ENCODE measurements at regions not wholly inside any gene's neighbourhood (a gene's known extent, or its start where the extent isn't known, plus 50 kb on each side); places are given as distances from the start of the nearest gene placed in this dataset.
"Not testable (repeated sequence)": the region's sequence is repeated elsewhere in the genome, so short reads cannot be mapped to it uniquely, and the experiment has no call there.

DNA sequence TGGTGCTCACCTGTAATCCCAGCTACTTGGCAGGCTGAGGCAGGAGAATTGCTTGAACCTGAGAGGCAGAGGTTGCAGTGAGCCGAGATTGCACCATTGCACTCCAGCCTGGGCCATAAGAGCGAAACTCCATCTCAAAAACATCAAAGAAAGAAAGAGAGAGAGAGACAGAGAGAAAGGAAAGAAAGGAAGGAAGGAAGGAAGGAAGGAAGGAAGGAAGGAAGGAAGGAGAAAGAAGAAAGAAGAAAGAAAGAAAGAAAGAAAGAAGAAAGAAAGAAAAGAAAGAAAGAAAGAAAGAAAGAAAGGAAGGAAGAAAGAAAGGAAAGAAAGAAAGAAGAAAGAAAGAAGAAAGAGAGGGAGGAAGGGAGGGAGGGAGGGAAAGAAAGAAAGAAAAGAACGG is 69.4 kb upstream of the SLC25A33 start:
- DNase-seq, result not testable (repeated sequence)

DNA sequence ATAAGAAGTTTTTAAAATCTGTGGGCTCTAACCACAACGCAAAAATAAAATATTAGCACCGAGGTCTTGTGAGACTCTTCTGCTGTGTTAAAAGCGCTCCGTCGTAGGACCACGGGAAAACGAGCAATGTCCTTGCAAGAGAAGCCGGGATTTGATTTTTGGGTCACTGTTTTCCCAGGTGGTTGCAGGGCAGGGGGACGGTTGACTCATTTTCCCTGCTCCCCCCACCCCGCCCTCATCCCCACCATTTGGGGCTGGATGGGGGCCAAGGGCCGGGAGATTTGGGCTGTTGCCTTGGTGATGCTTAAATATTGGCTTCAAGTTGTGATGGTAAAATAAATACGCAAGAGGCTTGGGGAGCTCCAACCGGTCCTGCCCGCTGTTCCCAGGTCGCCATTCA is 67.6 kb upstream of the SLC25A33 start:
- no peak for DNase-seq

DNA sequence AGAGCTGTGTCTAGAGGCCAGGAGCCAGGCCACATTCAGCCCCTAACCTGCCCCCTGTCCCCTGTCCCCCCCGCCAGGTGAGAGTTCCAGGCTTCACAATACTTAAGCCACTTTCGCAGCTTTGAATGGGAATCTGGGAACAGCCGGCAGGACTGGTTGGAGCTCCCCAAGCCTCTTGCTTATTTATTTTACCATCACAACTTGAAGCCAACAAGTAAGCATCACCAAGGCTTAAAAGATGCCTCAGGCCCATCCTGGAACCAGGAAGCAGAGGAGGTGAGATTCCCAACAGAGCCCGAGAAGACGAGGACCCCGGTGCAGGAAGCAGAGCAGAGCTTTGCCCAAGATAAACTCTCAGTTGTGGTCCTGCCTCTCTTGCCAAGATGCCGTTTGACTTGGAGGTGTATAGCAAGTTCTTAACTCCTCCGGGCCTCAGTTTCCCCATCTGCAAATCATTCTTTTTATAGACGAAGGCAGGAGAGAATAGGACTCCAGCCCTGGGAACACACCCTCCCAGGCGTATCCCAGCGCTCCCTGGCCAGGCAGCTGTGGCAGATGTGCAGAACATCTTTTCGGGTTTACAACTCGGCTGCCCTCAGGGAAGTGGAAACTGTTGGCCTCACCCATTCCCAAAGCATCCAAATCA is 66.8 kb upstream of the SLC25A33 start:
- DNase-seq, result no peak

DNA sequence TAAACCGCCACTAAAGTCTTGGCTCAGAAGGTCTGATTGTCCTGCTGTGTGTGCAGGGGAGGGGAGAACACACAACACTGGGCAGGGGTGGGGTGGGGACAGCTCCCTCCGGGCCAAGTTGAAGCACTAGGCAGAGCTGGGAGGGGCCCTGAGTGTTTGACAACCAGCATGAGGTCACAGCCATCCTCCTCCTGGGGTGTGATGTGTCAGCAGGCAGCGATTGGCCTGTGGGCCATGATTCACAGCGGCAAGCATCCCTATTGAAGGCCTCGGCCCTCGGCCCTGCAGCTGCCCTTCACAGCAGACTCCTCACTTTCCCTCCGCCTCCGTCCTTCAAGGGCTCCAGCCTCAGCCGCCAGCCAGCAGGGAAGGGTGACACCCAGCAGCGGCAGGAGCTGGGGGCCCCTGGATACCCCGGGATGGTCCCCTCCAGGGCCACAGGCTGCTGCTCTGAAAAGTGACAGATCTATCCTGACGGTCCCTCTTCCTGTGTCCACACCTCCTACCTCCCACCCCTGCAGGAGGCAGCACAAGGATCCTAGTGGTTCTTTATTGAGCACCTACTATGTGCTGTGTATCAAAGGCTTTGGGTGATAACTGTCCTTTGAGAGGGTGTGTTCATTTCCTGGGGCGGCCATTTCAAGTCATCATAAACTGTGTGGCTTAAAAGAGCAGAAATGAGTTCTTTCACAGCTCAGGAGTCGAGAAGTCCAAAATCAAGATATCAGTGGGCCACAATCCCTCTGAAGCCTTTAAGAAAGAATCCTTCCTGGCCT is 66.0 kb upstream of the SLC25A33 start:
- DNase-seq, result peak; percentile 25

DNA sequence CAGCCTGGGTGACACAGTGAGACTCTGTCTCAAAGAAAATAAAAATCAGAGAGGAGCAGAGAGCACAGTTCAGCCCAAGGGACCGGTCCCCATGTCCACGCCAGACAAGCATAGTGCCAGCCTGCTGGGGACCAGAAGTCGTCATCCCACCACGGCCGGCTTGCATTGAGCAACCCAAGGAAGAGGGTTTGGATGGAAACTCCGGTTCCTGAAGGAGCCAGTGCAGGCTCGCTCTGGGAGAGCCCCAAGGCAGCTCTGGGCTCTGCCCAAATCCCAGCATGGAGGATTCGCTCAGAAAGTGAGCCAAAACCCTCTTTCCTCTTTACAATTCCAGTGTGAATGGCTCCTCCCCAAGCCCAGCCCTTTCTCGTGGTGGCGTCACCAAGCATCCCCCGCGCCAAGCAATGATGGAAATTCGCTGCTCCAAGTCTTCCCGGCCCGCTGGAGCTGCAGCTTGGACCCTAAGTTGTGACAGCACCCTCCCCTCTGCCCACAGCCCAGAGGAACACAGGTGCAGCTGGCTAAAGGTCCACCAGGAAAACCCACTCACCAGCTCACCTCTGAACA is 64.1 kb upstream of the SLC25A33 start:
- no peak for DNase-seq

DNA sequence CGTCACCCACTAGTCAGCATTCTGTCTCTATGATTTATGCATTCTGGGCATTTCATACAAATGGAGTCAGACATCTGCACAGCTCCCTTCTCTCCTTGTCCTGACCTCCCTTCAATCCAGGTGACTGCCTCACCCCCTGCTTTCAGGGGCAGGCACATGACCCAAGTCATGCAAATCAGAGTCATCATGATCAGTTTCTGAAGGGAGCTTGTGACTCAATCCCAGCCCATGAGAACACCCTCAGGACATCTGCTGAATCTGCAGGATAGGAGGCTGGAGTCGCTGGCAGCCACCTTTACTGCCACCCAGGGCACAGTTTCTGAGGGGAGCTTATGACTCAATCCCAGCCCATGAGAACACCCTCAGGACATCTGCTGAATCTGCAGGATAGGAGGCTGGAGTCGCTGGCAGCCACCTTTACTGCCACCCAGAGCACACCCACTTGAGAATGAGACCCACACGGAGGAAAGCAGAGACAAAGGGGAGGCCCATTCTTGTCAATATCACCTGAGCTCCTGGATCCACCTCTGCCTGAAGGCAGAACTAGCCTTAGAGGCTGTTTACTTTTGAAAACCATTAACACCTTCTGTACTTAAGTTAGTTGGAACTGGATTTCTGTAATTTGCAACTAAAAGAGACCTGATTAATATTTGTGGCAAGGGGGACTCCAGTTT is 62.3 kb upstream of the SLC25A33 start:
- peak; percentile 28 for DNase-seq

DNA sequence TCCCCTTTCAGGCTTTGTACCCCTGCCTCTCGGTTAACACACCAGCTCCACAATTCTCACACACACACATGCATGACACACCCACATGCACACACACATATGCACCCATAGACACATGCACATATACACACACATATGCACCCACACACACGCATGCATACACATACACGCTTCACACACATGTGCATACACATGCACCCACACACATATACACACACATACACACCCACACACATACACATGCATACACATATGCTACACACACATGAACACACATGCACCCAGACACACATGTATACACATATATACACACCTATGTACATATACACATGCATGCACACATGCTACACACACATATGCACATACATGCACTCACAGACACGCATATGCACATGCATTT is 61.7 kb upstream of the SLC25A33 start:
- DNase-seq, result no peak

DNA sequence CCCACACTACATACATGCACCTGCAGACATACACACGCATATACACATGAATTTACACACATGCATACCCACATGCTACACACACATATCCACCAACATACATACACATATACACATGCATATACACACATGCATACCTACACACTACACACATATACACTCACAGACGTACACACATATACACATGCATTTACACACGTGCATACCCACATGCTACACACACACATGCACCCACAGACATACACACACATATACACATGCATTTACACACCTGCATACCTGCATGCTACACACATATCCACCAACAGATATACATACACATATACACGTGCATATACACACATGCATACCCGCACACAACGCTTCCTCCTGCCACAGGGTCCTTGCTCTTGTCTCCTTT is 61.2 kb upstream of the SLC25A33 start:
- DNase-seq, result no peak

DNA sequence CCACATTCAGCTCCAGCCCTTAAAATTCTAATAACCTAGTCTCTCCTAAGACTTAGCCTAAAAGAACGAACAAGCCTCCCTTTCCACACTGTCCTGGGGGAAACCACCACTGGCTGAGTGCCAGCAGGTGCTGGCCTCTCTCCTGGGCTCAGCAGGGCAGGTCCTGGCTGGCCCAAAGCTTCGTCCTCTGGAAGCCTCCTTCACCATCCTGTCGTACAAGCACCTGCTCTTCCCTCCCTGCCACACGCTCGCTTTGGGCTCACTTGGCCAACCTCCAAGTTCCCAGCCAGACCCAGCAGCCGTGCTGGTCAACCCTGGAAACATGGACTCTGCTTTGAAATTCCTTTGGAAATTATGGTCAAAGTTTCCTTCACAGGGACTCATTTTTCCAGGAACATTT is 58.2 kb upstream of the SLC25A33 start:
- no peak for DNase-seq

DNA sequence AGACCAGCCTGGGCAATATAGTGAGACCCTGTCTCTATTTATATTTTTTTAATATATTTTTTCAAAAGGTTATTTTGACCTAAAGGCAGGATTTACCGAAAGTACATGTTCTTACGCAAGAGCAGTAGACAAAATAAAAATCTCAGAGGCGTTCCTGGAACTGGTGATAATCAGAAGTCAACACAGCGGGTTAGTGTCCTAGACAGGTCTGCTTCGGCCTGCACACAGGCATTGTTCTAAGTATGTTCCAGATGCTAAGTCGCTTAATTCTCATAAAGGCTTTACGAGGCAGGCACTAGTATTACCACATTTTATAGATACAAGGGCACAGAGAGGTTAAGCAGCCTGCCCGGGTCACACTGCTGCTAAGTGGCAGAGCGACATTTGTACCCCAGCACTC is 56.9 kb upstream of the SLC25A33 start:
- no peak for DNase-seq

DNA sequence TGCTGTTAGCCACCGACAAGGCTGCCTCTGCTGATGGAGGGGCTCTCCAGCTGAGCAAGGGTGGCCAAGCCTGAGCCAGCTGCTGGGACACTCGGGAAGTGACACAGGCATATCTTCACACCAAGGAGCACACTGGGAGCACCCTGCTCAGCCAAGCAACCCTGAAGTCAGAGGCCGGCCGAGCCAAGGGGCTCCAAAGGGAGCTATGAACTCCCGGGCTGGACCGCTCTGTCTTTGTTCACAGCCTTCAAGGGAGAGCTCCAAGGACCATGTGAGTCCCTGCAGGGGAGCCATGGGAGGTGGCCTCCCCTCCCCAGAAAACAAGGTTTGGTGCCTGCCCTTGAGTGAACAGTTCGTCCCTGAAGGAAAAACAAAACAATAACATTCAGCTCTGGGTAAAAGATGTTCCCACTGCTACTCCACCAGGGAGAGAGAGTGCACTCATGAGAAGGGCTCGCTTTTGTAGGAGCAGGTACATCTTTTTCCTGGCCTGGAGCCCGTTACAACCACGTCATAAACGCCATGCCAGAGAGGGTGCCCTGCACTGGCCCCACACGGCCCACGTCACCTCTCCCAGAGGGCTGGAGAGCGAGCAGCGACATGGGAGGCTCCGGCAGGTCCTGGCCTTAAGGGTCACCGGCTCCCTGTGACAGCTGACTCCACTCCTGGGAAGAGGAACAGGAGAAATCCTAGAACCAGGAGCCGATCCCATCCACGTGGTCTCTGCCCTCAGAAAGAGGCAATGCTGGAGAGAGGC is 56.3 kb upstream of the SLC25A33 start:
- DNase-seq, result no peak

DNA sequence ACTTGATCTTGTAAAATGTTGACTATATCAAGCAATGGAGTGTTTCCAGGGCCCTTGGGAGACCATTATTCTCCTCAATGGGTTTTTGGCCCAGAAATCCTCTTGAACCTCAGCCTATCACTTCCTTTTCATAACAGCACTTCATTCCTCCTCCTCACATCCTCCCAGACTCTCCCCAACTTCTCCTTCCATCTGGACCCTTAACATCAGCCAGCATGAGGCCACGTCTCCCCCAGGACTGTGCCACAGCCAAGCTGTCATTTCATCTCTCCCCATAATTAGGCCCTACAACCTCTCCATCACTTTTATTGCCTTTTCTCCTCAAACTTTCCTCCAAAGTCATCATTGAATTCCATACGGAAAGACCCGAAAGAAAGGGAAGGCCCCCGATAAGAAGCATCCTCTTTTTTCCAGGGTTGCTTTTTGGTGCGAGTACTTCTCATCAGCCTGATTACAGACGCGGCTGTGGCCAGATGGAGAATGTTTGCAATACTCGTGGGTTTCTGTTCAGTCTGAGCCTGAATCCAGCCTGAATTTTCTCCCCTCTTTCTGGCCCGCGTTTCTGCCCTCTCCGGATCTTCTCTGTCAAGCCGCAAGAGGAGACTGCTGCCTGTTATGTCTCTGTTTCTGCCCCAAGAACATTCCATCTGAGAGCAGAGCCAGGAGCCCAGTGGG is 52.7 kb upstream of the SLC25A33 start:
- no peak for DNase-seq

All from stimulated activated CD4-positive, alpha-beta T cell treated with anti-CD3 and anti-CD28 coated beads, Interleukin-1b, Interleukin-23, amount 100 ng/mL, for 48 hours (primary cell).